GM12873 (cell line): ENCODE measurements at regions not wholly inside any gene's neighbourhood (a gene's known extent, or its start where the extent isn't known, plus 50 kb on each side); places are given as distances from the start of the nearest gene placed in this dataset.

Source experiments
- TF ChIP-seq, protein P1 (sequence below): IDR thresholded peaks from 2 replicates; pipeline ENCODE4 v1.5.1; 2012; ENCODE audit warnings: low read depth, mild to moderate bottlenecking, moderate library complexity, low read length, control low read depth; ENCODE audit not compliant: insufficient read depth; ENCODE audit errors: missing control alignments

DNA sequence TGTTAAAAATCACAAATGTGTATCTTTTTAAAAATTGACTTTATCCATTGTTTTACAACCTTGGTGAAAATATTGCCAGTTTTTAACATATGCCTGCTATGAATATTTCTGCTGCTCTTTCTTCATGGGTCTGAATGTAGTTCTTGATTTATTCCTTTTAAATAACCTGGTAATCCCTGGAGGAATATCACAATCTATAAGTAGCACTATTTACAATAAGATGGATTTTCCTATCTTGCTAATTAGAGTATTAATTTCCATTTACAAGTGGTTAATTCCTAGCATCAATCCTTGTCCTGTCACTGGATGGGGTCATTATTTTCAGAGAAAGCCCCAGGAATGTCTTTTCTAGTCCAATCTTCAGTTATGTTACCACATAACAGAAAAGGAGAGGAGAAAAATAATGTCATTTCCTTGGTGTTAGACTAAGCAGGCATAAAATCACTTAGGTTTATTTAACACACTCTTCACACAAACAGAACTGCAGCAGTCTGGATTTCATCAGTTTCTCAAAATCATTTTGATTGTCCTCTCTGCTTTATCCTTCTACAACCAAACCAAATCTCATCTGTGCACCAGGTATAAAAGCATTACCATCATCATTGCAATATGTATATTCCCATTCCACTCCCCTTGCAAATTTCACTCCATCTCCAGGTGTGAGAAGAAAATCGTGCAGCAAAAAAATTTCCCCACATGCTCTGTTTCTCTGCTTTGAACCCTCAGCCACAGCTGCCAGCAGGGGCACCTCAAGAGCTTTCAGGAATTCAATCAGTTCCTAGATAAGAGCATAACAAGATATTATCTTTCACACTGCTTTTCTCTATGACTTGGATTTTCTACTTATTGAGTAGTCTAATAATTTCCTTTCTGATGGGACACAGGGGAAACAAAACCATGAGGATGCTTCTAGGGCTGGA is 204.1 kb downstream of the SEC61B start:
- TF ChIP-seq, protein P1, sequence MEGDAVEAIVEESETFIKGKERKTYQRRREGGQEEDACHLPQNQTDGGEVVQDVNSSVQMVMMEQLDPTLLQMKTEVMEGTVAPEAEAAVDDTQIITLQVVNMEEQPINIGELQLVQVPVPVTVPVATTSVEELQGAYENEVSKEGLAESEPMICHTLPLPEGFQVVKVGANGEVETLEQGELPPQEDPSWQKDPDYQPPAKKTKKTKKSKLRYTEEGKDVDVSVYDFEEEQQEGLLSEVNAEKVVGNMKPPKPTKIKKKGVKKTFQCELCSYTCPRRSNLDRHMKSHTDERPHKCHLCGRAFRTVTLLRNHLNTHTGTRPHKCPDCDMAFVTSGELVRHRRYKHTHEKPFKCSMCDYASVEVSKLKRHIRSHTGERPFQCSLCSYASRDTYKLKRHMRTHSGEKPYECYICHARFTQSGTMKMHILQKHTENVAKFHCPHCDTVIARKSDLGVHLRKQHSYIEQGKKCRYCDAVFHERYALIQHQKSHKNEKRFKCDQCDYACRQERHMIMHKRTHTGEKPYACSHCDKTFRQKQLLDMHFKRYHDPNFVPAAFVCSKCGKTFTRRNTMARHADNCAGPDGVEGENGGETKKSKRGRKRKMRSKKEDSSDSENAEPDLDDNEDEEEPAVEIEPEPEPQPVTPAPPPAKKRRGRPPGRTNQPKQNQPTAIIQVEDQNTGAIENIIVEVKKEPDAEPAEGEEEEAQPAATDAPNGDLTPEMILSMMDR, result no peak

DNA sequence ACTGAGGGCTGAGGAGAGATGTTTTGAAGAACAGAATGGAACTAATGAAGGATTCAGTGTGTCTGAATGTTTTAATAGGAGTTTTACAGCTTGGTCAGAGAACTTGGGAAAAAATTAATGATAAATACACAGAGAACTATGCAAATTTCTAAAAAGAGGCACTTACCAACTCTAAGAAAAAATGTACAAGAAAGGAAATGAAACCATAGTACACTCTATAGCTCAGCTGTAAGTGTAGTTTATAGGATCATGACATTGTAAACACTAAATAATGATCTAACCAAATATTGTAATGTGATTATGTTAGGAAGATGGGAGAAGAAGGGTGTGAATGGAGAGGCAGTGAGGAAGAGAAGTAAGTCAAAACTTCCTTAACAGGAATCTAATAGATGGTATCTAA is 205.2 kb downstream of the SEC61B start:
- TF ChIP-seq, protein P1, result no peak

DNA sequence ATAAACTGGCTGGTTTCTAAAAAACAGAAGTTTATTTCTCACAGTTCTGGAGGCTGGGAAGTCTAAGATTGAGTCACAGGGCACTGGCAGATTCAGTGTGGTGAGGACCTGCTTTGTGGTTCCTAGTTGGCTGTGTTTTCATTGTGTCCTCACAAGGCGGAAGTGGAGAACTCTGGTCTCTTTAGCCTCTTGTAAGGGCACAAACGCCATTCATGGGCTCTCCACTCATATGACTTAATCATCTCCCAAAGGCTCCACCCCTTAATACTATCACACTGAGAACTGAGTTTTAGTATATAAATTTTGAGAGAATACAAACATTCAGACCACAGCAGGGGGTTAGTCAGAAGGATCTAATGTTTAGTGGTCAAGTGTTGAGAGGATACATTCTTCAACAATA is 208.2 kb downstream of the SEC61B start:
- TF ChIP-seq, protein P1, result no peak

DNA sequence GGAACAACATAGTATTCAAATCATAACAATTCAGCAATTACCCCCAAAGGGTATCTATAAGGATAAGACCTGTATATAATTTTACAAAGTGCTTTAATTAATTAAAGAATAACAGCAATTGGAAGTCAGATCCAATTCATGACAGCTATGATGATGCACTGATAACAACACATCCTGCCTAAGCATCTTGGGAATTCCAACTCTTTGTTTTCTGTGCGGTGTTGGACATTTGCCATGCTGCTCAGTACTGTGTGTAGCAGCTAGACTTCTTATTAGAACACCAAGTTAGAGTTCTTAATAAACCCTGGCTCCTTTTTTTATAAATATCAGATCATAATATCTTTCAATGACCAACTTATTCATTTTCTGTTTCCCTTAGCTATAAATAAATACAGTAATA is 209.0 kb downstream of the SEC61B start:
- TF ChIP-seq, protein P1, result no peak

DNA sequence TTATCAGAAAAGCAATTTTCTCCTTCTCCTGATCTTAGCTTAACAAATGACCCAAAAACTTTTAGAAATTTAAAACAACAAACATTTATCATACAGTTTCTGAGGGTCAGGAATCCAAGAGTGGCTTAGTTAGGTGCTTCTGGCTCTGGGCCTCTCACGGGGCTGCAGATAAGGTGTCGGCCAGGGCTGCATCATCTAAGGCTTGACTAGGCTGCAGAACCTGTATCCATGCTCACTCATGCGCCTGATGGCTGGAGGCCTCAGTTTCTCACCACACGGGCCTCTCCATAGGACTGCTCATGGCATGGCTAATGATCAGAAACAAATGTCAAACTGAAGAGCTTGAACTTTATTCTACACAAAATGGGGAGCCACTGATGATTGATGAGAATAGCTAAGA is 210.0 kb downstream of the SEC61B start:
- TF ChIP-seq, protein P1, result no peak

DNA sequence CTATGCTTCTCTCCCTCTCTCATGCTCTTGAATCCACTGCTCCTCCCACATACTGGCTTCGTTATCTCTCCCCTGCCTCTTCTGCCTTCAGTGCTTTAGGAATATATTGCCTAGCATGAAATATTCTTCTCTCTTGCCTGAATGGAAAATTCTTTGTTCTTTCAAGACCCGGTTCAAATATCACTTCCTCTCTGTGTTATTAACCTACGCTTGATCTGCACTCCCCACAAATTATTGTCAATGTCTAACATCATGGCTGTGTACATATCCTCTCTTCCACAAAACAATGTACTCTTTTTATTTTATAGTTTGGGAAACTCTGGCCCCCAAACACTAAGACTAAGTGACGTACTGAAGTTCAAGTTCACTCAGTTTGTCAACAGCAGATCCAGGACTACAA is 211.0 kb downstream of the SEC61B start:
- TF ChIP-seq, protein P1, result no peak

DNA sequence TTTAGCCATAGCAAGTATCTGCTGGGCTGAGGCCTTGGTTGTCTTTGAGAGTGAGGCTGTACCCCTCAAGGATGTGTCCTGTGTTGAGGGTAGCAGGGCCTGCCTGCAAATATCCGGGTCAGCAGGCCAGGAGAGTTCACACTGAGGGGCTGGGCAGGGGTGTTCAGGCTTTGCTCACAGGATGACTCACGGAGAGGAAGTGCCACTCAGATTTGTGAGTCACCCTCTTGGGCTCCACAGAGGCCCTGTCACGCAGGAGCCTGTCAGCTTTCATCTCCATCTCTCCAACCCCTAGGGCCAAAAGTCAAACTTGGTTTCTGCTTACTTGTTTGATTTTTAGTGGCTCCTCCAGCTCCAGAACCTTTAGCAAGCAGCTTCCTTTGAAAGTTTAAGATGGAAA is 211.5 kb downstream of the SEC61B start:
- TF ChIP-seq, protein P1, result no peak
